Adrenal gland (tissue), 5 donors: ENCODE measurements at regions not wholly inside any gene's neighbourhood (a gene's known extent, or its start where the extent isn't known, plus 50 kb on each side); places are given as distances from the start of the nearest gene placed in this dataset.

Experiments used
- CTCF ChIP-seq, 6 experiments: fragments of 450-650 bp in 4 of 6; fragments of 200-600 bp in 2 of 6; sonication (generic) in 1 of 6; IDR thresholded peaks; 1 replicate in 5 of 6; 2 replicates in 1 of 6; pipeline versions ENCODE4 v1.5.1 to v1.8.0; 2016 to 2021; ENCODE audit warnings: antibody characterized with exemption in 6 of 6, mild to moderate bottlenecking in 2 of 6, moderate library complexity in 1 of 6
- POLR2A ChIP-seq, 2 donors: fragments of 450-650 bp; IDR thresholded peaks; one replicate each; pipeline ENCODE4 v1.6.1; 2017; ENCODE audit warnings: antibody characterized with exemption in 2 of 2, mild to moderate bottlenecking in 2 of 2, moderate library complexity in 1 of 2
- donor health status: DM: no; HTN: no; CAD: no.

- TF ChIP-seq CTCF (IDR thresholded peaks at IDR 0.05) (no peak), POLR2A (IDR thresholded peaks at IDR 0.05) (no peak)
These were observed 309.2 kb downstream of the PDCD6IP start for GRCh38 chr3:34107669-34108068.
